ENCODE measurements at regions not wholly inside any gene's neighbourhood (a gene's known extent, or its start where the extent isn't known, plus 50 kb on each side); places are given as distances from the start of the nearest gene placed in this dataset.

GRCh38 chr10:33117230-33117629, 159.2 kb upstream of the ITGB1 start:
- TF ChIP-seq CTCF (conservative IDR thresholded peaks at IDR 0.05; ENCODE audit: low read depth, low read length) (no peak), EZH2 (IDR thresholded peaks at IDR 0.05; ENCODE audit: borderline replicate concordance, low read depth, low read length, poor library complexity, severe bottlenecking) (no peak)
